Non-pigmented ciliary epithelial cell (primary cell): ENCODE measurements at regions not wholly inside any gene's neighbourhood (a gene's known extent, or its start where the extent isn't known, plus 50 kb on each side); places are given as distances from the start of the nearest gene placed in this dataset.
A peak's percentile ranks its signal among the peaks of the same experiment; 100 is the strongest.

Experiments used
- DNase-seq: peaks from one replicate; pipeline ENCODE4 v3.0.0-alpha.2; 2010; ENCODE audit warnings: low read depth

GRCh38 chr13:78020861-78021260 is 102.2 kb upstream of the EDNRB start:
- DNase-seq, result no peak

DNA sequence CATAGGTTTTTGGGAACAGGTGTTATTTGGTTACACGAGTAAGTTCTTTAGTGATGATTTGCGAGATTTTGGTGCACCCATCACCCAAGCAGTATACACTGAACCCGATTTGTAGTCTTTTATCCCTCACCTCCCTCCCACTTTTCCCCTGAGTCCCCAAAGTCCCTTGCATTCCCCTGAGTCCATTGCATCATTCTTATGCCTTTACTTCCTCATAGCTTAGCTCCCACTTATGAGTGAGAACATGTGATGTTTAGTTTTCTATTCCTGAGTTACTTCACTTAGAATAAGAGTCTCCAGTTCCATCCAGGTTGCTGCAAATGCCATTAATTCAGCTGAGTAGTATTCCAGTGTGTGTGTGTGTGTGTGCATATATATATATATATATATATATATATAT is 97.2 kb upstream of the EDNRB start:
- no peak for DNase-seq

DNA sequence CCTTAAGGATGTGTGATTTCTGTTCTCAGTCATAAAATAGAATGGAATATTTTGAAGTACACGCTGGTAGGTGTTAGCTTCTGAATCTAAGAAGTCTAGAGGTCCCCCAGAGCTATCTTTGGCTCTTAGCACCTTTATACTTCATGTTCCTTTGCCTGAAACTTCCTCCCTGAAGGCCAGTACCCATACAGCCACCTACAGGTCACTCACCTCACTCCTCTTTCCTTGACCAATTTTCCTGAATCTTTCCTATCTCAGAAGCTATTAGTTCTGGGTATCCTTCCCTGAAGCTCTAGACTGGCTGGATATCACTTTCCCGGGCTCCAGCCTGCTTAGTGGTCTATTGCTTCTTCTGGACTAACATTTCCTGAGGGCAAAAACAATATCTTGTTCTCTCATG is 93.4 kb upstream of the EDNRB start:
- DNase-seq, result no peak

- DNase-seq, result no peak
Observed at GRCh38 chr13:78004821-78005220, 86.2 kb upstream of the EDNRB start.

GRCh38 chr13:77999746-78000145 is 81.1 kb upstream of the EDNRB start:
- DNase-seq, result no peak

- DNase-seq, result no peak
Observed at GRCh38 chr13:77994166-77994565, 75.5 kb upstream of the EDNRB start.

DNA sequence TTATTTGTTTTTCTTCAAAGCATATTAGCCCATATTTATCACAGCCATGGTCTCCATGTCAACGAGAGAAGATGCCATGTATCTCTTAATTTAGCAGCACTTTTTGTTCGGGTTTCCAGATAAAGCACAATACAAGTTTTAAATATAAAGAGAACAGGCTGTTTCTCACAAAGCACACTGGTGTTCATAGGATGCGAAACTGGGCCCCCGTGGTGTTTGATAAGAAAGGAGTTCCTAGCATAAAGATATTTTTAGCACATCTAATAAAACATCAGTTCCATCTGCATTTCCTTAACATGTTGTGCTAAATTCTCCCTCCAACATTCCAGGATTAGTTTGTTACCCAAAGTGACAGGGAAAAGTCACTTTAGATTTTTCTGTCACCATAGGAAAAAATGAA is 72.4 kb upstream of the EDNRB start:
- DNase-seq, result no peak

DNA sequence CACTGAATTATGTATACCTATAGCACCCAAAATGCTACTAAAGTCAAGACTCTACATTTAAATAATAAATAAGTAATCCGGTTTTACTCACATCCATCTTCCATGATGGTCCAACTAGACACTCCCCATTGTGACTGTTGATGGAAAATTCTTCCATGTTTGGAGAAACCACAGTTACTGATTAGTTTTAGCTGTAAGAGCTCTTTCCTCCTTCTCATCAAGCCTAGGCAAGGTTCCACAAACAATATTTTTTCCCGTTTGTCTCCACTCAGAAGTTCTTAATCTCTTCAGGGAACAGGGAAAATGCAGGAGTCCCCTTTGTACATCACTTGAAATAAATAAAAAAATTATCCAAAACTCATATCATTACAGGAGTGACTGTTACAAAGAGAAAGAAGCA is 70.7 kb upstream of the EDNRB start:
- DNase-seq, result no peak

DNA sequence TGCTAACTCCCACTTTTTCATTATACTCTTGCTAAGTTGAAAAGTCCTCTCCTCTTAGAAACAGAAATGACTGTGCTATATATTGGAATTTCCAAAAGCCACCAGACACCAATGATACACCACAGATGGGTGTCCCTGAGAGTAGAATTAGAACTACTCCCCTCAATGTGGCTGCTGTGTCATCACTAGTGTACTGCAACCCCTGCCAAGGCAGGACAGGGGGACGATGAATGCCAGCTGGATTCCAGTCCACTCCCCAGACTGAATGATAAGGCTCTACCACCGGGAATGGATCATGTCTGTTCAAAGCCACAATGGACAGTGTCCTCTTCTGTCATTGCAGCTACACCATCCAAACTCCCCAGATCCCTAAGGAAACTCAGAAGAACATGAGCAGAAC is 69.7 kb upstream of the EDNRB start:
- no peak for DNase-seq

- no peak for DNase-seq
Observed at GRCh38 chr13:77986713-77987112, 68.1 kb upstream of the EDNRB start.

DNA sequence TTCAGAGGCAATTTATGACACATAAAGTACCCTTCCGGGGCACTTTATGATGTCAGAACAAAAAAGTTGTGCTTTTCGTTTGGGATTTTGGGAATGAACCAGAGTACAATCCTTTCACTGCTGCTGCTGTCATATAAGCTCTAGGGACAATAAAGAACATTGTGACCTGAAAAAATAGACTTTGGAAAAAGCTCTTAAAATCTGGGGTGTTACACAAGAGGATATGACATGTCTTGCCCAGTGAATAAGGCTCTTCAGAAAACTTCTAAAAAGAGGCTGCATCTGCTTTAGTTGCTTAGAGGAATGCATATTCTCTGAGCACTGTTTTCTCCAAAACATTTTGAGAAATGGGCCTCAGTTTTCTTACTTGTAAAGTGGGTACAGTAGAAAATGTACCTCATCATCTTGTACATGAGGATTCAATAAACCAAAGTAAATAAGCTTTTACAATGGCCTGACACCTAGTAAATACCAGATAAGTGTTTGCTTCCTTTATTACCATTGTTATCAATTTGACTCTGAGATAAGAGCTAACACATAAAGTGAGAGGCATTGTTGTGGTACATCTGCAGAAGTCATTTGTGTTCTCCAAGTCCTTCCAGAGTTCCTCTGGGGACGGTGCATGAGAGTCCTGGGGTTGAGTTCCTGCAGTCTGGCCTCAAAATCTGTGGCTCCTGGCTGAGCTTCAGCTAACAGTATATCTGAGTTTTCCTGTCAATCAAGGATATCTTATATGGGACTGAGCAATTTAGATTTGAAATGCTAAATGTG is 67.4 kb upstream of the EDNRB start:
- no peak for DNase-seq

DNA sequence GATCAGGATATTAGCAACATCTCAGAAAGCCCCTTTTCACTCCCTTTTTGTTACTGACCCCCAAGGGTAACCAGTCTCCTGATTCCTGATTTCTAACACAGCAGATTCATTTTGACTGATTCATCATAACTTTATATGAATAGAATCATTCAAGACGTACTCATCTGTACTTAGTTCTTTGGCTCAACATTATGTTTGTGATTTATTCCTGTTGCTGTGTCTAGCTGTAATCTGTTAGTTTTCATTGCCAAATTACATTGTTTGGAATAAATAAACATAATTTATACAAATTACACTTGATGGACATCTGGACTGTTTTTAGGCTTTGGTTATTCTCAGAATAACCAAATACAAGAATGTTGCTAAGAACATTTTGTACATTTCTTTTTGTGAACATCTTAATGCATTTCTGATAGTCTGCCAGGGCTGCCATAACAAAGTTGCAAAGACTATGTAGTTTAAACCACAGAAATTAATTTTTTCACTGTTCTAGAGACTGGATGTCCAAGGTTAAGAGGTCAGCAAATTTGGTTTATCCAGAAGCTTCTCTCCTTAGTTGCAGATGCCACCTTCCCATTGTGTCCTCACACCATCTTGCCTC is 62.8 kb upstream of the EDNRB start:
- no peak for DNase-seq

DNA sequence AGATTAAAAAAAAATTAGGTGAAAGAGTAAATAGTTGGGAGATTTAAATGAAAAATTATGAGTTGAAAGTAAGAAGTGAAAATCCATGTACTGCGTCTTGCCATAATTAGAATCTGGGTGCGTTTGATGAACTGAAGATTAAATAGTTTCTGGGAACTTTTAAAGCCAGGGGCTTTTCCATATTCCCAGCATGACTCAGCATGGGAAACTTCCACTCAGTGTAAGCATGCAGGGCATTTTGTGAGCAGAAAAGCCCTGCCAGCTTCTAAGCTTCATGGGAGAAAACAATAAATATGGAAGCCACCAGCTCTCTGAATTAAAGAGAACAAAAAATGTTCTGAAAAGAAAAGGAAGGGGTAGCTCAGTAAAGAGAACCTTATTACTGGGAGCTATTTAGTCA is 62.0 kb upstream of the EDNRB start:
- DNase-seq, result peak; percentile 34

DNA sequence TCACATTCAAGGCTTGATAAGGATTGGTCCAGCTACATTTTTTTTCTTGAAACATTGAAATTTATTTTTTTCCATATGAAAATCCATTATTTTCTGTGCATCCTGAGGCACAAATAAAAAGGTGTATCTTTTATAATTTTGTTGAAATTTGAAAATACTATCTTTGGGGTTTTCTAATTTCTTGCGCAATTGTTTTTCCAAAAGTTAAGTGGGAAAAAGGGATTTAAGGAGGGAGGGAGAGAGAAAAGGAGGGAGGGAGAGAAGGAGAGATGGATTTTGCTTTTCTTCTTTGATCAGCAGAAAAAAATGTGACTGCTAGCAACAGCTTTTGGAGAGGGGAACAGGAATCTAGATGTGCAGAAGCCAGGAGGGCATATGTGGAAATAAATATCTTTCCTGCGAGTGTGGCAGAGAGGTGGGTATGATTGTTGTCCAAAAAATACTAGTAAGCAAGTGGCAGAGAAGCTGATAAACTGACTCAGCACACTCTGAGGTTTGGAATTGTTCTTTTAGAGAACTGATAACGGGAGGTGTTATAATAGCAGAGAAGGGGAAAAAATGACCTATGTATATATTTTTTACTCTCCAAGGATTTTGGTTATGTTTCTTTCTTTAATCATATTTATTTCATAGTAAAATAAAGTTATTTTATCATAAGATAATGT is 61.2 kb upstream of the EDNRB start:
- DNase-seq, result no peak

- DNase-seq, result no peak
Observed at GRCh38 chr13:77975358-77976042, 56.9 kb upstream of the EDNRB start.

GRCh38 chr13:77969299-77969698 is 50.7 kb upstream of the EDNRB start:
- no peak for DNase-seq
